Neural progenitor cell (in vitro differentiated cells): ENCODE measurements at regions not wholly inside any gene's neighbourhood (a gene's known extent, or its start where the extent isn't known, plus 50 kb on each side); places are given as distances from the start of the nearest gene placed in this dataset.
A peak's percentile ranks its signal among the peaks of the same experiment; 100 is the strongest.

Experiments used
- DNase-seq: peaks from one replicate; pipeline ENCODE4 v3.0.0-alpha.2; 2016; ENCODE audit warnings: low spot score
- H2AFZ ChIP-seq: fragments of 200-600 bp; sonication (generic); replicated peaks from 2 replicates; pipeline ENCODE4 v1.6.1; 2016; ENCODE audit warnings: antibody characterized with exemption
- H3F3A ChIP-seq: fragments of 200-600 bp; sonication (generic); 2 replicates; pipeline ENCODE4 v1.6.1; 2016; ENCODE audit warnings: antibody characterized with exemption, low read depth
- H3K27ac ChIP-seq: fragments of 200-600 bp; sonication (generic); 2 replicates; pipeline ENCODE4 v1.5.1; 2016; ENCODE audit warnings: mild to moderate bottlenecking
- H3K27me3 ChIP-seq: fragments of 200-600 bp; sonication (generic); 2 replicates; pipeline ENCODE4 v1.6.1; 2016; ENCODE audit warnings: mild to moderate bottlenecking, moderate library complexity
- H3K36me3 ChIP-seq: fragments of 200-600 bp; sonication (generic); 2 replicates; pipeline ENCODE4 v1.5.1; 2016
- H3K4me1 ChIP-seq: fragments of 200-600 bp; sonication (generic); 2 replicates; pipeline ENCODE4 v1.6.1; 2016; ENCODE audit warnings: mixed run types
- H3K4me2 ChIP-seq: fragments of 200-600 bp; sonication (generic); 2 replicates; pipeline ENCODE4 v1.6.1; 2016
- H3K4me3 ChIP-seq: fragments of 200-600 bp; sonication (generic); 2 replicates; pipeline ENCODE4 v1.5.1; 2016
- H3K79me2 ChIP-seq: fragments of 200-600 bp; sonication (generic); 2 replicates; pipeline ENCODE4 v1.6.1; 2016; ENCODE audit warnings: low read depth
- H3K9ac ChIP-seq: fragments of 200-600 bp; sonication (generic); 2 replicates; pipeline ENCODE4 v1.6.1; 2016
- H3K9me3 ChIP-seq: fragments of 200-600 bp; sonication (generic); 2 replicates; pipeline ENCODE4 v1.5.1; 2016; ENCODE audit warnings: low read depth
- H4K20me1 ChIP-seq: fragments of 200-600 bp; sonication (generic); 2 replicates; pipeline ENCODE4 v1.6.1; 2016; ENCODE audit warnings: low read depth
- H3K27ac Mint-ChIP-seq: 3 replicates; pipeline ENCODE4 v1.8.0; 2021; ENCODE audit warnings: mixed read lengths
- H3K27me3 Mint-ChIP-seq: 2 replicates; pipeline ENCODE4 v1.8.0; 2022; ENCODE audit warnings: low read depth, mild to moderate bottlenecking, inconsistent platforms, moderate library complexity, mixed read lengths; ENCODE audit not compliant: insufficient read depth
- H3K36me3 Mint-ChIP-seq: 3 replicates; pipeline ENCODE4 v1.8.0; 2021; ENCODE audit warnings: mixed read lengths
- H3K4me1 Mint-ChIP-seq: 3 replicates; pipeline ENCODE4 v1.8.0; 2021; ENCODE audit warnings: mixed read lengths
- H3K4me3 Mint-ChIP-seq: 3 replicates; pipeline ENCODE4 v1.8.0; 2021; ENCODE audit warnings: mild to moderate bottlenecking, moderate library complexity, mixed read lengths
- H3K9me3 Mint-ChIP-seq: 3 replicates; pipeline ENCODE4 v1.8.0; 2020; ENCODE audit warnings: mixed read lengths
- CTCF ChIP-seq: fragments of 200-600 bp; sonication (generic); IDR thresholded peaks from 2 replicates; pipeline ENCODE4 v1.5.1; 2017; ENCODE audit warnings: antibody characterized with exemption, mild to moderate bottlenecking
- EZH2 ChIP-seq: fragments of 200-600 bp; sonication (generic); IDR thresholded peaks from 2 replicates; pipeline ENCODE4 v1.6.1; 2017; ENCODE audit warnings: antibody characterized with exemption, mild to moderate bottlenecking, moderate library complexity
- EZH2phosphoT487 ChIP-seq: fragments of 200-600 bp; sonication (generic); IDR thresholded peaks from 2 replicates; pipeline ENCODE4 v1.6.1; 2017; ENCODE audit warnings: antibody characterized with exemption

GRCh38 chr5:39808656-39809055, 383.9 kb upstream of the DAB2 start:
- Histone ChIP-seq H3K27ac (no peak overlapping the region), H3F3A (no peaks in the 10 kb centered on the region), H3K27me3 (no peaks in the 10 kb centered on the region), H3K9me3 (no peaks in the 10 kb centered on the region), H3K79me2 (no peaks in the 10 kb centered on the region), H3K9ac (no peak overlapping the region), H3K4me3 (no peak overlapping the region), H2AFZ (no peak overlapping the region), H3K4me2 (no peak overlapping the region), H3K4me1 (no peaks in the 10 kb centered on the region), H3K36me3 (no peaks in the 10 kb centered on the region), H4K20me1 (no peaks in the 10 kb centered on the region)
- H3K4me3 Mint-ChIP-seq = no peak overlapping the region
- no peaks in the 10 kb centered on the region for H3K36me3 Mint-ChIP-seq
- no peak for DNase-seq
- H3K27me3 Mint-ChIP-seq = no peaks in the 10 kb centered on the region
- TF ChIP-seq EZH2 (no peak), CTCF (no peak), EZH2phosphoT487 (no peak)
- H3K4me1 Mint-ChIP-seq = no peaks in the 10 kb centered on the region
- no peaks in the 10 kb centered on the region for H3K9me3 Mint-ChIP-seq
- H3K27ac Mint-ChIP-seq = no peak overlapping the region

GRCh38 chr5:39801306-39801705, 376.5 kb upstream of the DAB2 start:
- Histone ChIP-seq H2AFZ (no peak overlapping the region), H3K4me3 (no peak overlapping the region), H3K4me1 (peaks cover 6% of the 10 kb centered on the region), H4K20me1 (no peaks in the 10 kb centered on the region), H3K27me3 (no peaks in the 10 kb centered on the region), H3F3A (no peaks in the 10 kb centered on the region), H3K9ac (no peak overlapping the region), H3K36me3 (no peaks in the 10 kb centered on the region), H3K27ac (no peak overlapping the region), H3K9me3 (no peaks in the 10 kb centered on the region), H3K4me2 (no peak overlapping the region), H3K79me2 (no peaks in the 10 kb centered on the region)
- TF ChIP-seq EZH2 (no peak), EZH2phosphoT487 (no peak), CTCF (no peak)
- Mint-ChIP-seq H3K27ac (no peak overlapping the region), H3K36me3 (no peaks in the 10 kb centered on the region), H3K9me3 (no peaks in the 10 kb centered on the region), H3K4me3 (no peak overlapping the region), H3K27me3 (no peaks in the 10 kb centered on the region), H3K4me1 (peaks cover 19% of the 10 kb centered on the region)
- no peak for DNase-seq

- TF ChIP-seq CTCF = no peak
- no peak for TF ChIP-seq EZH2phosphoT487
- TF ChIP-seq EZH2 = no peak
- no peaks in the 10 kb centered on the region for H3K79me2 ChIP-seq
- no peak overlapping the region for H3K4me3 Mint-ChIP-seq
- H3K4me3 ChIP-seq = no peak overlapping the region
- peaks cover 19% of the 10 kb centered on the region for H3K4me1 Mint-ChIP-seq
- H3K4me1 ChIP-seq = peaks cover 6% of the 10 kb centered on the region
- H4K20me1 ChIP-seq = no peaks in the 10 kb centered on the region
- H3K36me3 ChIP-seq = no peaks in the 10 kb centered on the region
- no peaks in the 10 kb centered on the region for H3K36me3 Mint-ChIP-seq
- H3K27ac ChIP-seq = no peak overlapping the region
- H3K9me3 Mint-ChIP-seq = no peaks in the 10 kb centered on the region
- H3K9ac ChIP-seq = no peak overlapping the region
- H3K4me2 ChIP-seq = peak overlapping the region; percentile 7
- peak; percentile 39 for DNase-seq
- no peak overlapping the region for H2AFZ ChIP-seq
- H3K27me3 ChIP-seq = no peaks in the 10 kb centered on the region
- H3F3A ChIP-seq = no peaks in the 10 kb centered on the region
- H3K27ac Mint-ChIP-seq = peak overlapping the region; percentile 77
- no peaks in the 10 kb centered on the region for H3K9me3 ChIP-seq
- H3K27me3 Mint-ChIP-seq = no peaks in the 10 kb centered on the region
Observed at GRCh38 chr5:39800042-39800601, 375.3 kb upstream of the DAB2 start.
